Stimulated activated CD4-positive, alpha-beta T cell treated with anti-CD3 and anti-CD28 coated beads, Interleukin-4, amount 100 ng/mL, for 4 hours (primary cell): ENCODE measurements at regions not wholly inside any gene's neighbourhood (a gene's known extent, or its start where the extent isn't known, plus 50 kb on each side); places are given as distances from the start of the nearest gene placed in this dataset.

Experiments used
- DNase-seq, 2 experiments: peaks; one replicate each; pipeline ENCODE4 v3.0.0-alpha.2; 2020

- no peak for DNase-seq
Measured at GRCh38 chr2:191614759-191615158, 63.2 kb upstream of the NABP1 start.

DNA sequence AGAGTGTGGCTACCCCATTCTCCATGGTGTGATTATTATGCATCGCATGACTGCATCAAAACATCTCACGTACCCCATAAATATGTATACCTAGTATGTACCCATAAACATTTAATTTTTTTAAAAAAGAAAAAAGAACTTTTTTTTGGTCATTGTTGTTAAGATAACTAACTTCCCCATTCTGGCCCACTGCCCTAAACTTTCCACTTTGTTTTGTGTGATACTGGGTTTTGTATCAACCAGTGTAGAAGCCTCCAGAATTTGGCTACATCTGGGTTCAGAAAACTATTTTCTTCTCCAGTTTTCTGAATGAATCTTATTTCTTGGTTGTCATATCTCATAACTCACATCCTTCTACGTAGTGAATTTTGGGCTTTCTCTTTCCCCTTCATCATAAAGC, 62.3 kb upstream of the NABP1 start:
- DNase-seq = no peak

- DNase-seq = peak; percentile 15 to 61
Measured at GRCh38 chr2:191617575-191617974, 60.4 kb upstream of the NABP1 start.

- no peak for DNase-seq
Measured at GRCh38 chr2:191618046-191618780, 59.7 kb upstream of the NABP1 start.

- no peak for DNase-seq
Measured at GRCh38 chr2:191618786-191619185, 59.1 kb upstream of the NABP1 start.

DNA sequence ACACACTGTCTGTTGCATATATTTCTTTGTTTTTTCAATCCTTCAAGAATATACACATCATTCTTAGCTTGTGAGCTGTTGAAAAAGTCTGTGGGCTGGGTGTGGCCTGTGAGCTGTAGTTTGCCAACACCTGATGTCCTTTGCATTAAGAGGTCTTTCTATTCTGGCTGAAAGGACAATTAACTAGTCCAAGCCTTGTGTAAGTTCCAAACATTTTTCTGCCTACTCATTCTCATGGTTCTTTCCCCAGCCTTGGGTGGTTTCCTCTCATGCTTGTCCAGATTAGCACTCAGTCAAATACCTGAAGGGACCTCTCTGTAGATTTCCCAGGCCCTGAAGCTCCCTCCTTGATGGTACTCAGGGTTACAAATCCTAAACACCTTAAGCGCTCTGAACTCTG, 57.8 kb upstream of the NABP1 start:
- no peak for DNase-seq

GRCh38 chr2:191622374-191623320, 55.3 kb upstream of the NABP1 start:
- no peak for DNase-seq

DNA sequence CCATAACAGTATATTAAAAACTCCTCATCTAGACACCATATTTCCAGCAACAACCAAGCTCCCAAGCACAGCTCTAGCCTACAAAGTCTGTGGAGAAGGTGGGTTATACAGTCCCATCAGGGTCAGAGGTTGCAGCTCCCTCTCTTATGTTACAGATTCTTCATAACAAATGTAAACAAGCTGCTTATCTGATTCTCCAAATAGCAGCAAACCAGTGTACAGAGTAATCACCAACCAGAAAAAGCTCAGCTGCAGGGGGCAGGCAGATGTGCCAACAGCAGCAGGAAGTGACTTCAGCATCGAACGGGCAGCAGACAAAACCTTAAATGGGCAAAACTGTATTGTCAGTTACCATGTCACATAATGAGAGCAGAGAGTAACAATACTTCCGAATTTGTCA, 52.9 kb upstream of the NABP1 start:
- DNase-seq = peak in 1 of 2 experiments; percentile 50

- no peak for DNase-seq
Measured at GRCh38 chr2:191625446-191625845, 52.5 kb upstream of the NABP1 start.

GRCh38 chr2:191626497-191627151, 51.3 kb upstream of the NABP1 start:
- DNase-seq = no peak

DNA sequence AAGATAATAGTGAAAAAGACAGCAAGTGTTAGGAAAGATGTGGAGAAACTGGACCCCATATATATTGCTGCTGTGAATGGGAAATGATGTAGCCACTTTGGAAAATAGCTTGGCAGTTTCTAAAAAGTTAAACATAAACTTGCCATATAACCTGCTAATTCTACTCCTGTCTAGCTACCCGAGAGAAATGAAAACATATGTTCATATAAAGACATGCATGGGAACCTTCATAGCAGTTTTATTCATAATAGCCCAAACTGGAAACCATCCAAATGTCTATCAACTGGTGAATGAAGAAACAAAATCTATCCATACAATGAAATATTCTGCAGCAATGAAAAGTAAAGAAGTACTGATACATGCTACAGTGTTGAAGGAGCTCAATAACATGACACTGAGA, 50.4 kb upstream of the NABP1 start:
- DNase-seq = no peak
